ENCODE measurements at regions not wholly inside any gene's neighbourhood (a gene's known extent, or its start where the extent isn't known, plus 50 kb on each side); places are given as distances from the start of the nearest gene placed in this dataset.

- no peak for DNase-seq
- intact Hi-C loops (cut with DNase I) = no loop called here
These were observed 148.3 kb downstream of the ACTL8 start for GRCh38 chr1:17903386-17903785.

GRCh38 chr1:17904290-17904689, 149.2 kb downstream of the ACTL8 start:
- peak in 1 of 10 donors; percentile 35 for DNase-seq
- intact Hi-C loops (cut with DNase I) = no loop called here

GRCh38 chr1:17907999-17908398, 152.9 kb downstream of the ACTL8 start:
- DNase-seq = no peak
- intact Hi-C loops (cut with DNase I) = no loop called here

GRCh38 chr1:17908945-17909344, 153.8 kb downstream of the ACTL8 start:
- intact Hi-C loops (cut with DNase I) = no loop called here
- DNase-seq = no peak

- intact Hi-C loops (cut with DNase I) = loop anchor here (10.0 kb wide), 1 partner anchor 255 kb away; no protein-coding TSS in a partner anchor
- DNase-seq = peak in 1 of 10 donors; percentile 24
These were observed 154.5 kb downstream of the ACTL8 start for GRCh38 chr1:17909634-17910033.

GRCh38 chr1:17911791-17912190, 156.7 kb downstream of the ACTL8 start:
- no peak for DNase-seq
- intact Hi-C loops (cut with DNase I) = loop anchor here (10.0 kb wide), 1 partner anchor 257 kb away; no protein-coding TSS in a partner anchor

- peak in 1 of 10 donors; percentile 35 for DNase-seq
- intact Hi-C loops (cut with DNase I) = loop anchor here (10.0 kb wide), 1 partner anchor 258 kb away; no protein-coding TSS in a partner anchor
These were observed 157.4 kb downstream of the ACTL8 start for GRCh38 chr1:17912491-17912890.

GRCh38 chr1:17913326-17914115, 158.4 kb downstream of the ACTL8 start:
- peak in 1 of 10 donors; percentile 50 for DNase-seq
- intact Hi-C loops (cut with DNase I) = loop anchor here (10.0 kb wide), 1 partner anchor 259 kb away; no protein-coding TSS in a partner anchor

- intact Hi-C loops (cut with DNase I) = loop anchor here (10.0 kb wide), 1 partner anchor 259 kb away; no protein-coding TSS in a partner anchor
- DNase-seq = peak in 1 of 10 donors; percentile 43
These were observed 159.0 kb downstream of the ACTL8 start for GRCh38 chr1:17914131-17914530.

GRCh38 chr1:17914987-17915386, 159.9 kb downstream of the ACTL8 start:
- DNase-seq = peak in 1 of 10 donors; percentile 59
- intact Hi-C loops (cut with DNase I) = loop anchor here (10.0 kb wide), 1 partner anchor 260 kb away; no protein-coding TSS in a partner anchor

- peak in 1 of 10 donors; percentile 36 for DNase-seq
- intact Hi-C loops (cut with DNase I) = loop anchor here (10.0 kb wide), 1 partner anchor 261 kb away; no protein-coding TSS in a partner anchor
These were observed 160.5 kb downstream of the ACTL8 start for GRCh38 chr1:17915511-17916197.

GRCh38 chr1:17916702-17917101, 161.6 kb downstream of the ACTL8 start:
- peak in 1 of 10 donors; percentile 12 for DNase-seq
- intact Hi-C loops (cut with DNase I) = loop anchor here (10.0 kb wide), 1 partner anchor 262 kb away; no protein-coding TSS in a partner anchor

GRCh38 chr1:17919525-17920439, 164.6 kb downstream of the ACTL8 start:
- intact Hi-C loops (cut with DNase I) = loop anchor here (10.0 kb wide), 1 partner anchor 265 kb away; no protein-coding TSS in a partner anchor
- peak; percentile 27 to 93 (median 63) for DNase-seq

- peak in 8 of 10 donors; percentile 43 to 93 (median 60) for DNase-seq
- intact Hi-C loops (cut with DNase I) = no loop called here
These were observed 165.9 kb downstream of the ACTL8 start for GRCh38 chr1:17920881-17921640.

- DNase-seq = peak; percentile 27 to 95 (median 64)
- intact Hi-C loops (cut with DNase I) = loop anchor here (1.0 kb wide), 1 partner anchor 177 kb away; no protein-coding TSS in a partner anchor
These were observed 167.7 kb downstream of the ACTL8 start for GRCh38 chr1:17922833-17923232.

- intact Hi-C loops (cut with DNase I) = loop anchor here (1.0 kb wide), 1 partner anchor 177 kb away; no protein-coding TSS in a partner anchor
- DNase-seq = peak in 8 of 10 donors; percentile 47 to 96 (median 74)
These were observed 168.5 kb downstream of the ACTL8 start for GRCh38 chr1:17923666-17924065.

- intact Hi-C loops (cut with DNase I) = no loop called here
- DNase-seq = no peak
These were observed 169.4 kb downstream of the ACTL8 start for GRCh38 chr1:17924578-17924977.

- intact Hi-C loops (cut with DNase I) = no loop called here
These were observed 170.4 kb downstream of the ACTL8 start for GRCh38 chr1:17925290-17926237.

More at GRCh38 chr1:17925290-17926237, 170.4 kb downstream of the ACTL8 start:
- no peak for DNase-seq

All from posterior cingulate gyrus (tissue), 11 donors.